Natural killer cell treated with Interleukin-12 subunit alpha and Interleukin-12 subunit beta and Interleukin-15 and Interleukin-18, amount 100 ng/mL, for 72 hours (primary cell): ENCODE measurements at regions not wholly inside any gene's neighbourhood (a gene's known extent, or its start where the extent isn't known, plus 50 kb on each side); places are given as distances from the start of the nearest gene placed in this dataset.

ENCODE experiments used
- ATAC-seq, 2 donors: fragments of 150-1000 bp; cut with Tn5 transposase in 1 of 2; sonication (Bioruptor Pico), chemical (Tn5 transposase) in 1 of 2; 2 replicates each; pipeline ENCODE4 v1.10.0; 2021
- DNase-seq: peaks from one replicate; pipeline ENCODE4 v3.0.0; 2022; ENCODE audit warnings: low spot score
- H3K27ac Mint-ChIP-seq, 2 donors: 1 replicate in 1 of 2; 2 replicates in 1 of 2; pipeline ENCODE4 v1.8.0; 2022; ENCODE audit warnings: mixed read lengths in 2 of 2, mild to moderate bottlenecking in 1 of 2, moderate library complexity in 1 of 2
- H3K27me3 Mint-ChIP-seq, 2 donors: 1 replicate in 1 of 2; 2 replicates in 1 of 2; pipeline ENCODE4 v1.8.0; 2022; ENCODE audit warnings: mixed read lengths in 2 of 2
- H3K36me3 Mint-ChIP-seq: one replicate; pipeline ENCODE4 v1.8.0; 2022; ENCODE audit warnings: mixed read lengths
- H3K4me1 Mint-ChIP-seq, 2 donors: 1 replicate in 1 of 2; 2 replicates in 1 of 2; pipeline ENCODE4 v1.8.0; 2022; ENCODE audit warnings: low read depth in 2 of 2, mixed read lengths in 2 of 2, mild to moderate bottlenecking in 1 of 2
- H3K4me3 Mint-ChIP-seq: one replicate; pipeline ENCODE4 v1.8.0; 2022; ENCODE audit warnings: mixed read lengths
- H3K9me3 Mint-ChIP-seq: 2 replicates; pipeline ENCODE4 v1.8.0; 2022; ENCODE audit warnings: mixed read lengths

GRCh38 chr1:29382851-29383745, 146.8 kb downstream of the PTPRU start:
- no peak overlapping the region for H3K4me3 Mint-ChIP-seq
- no peaks in the 10 kb centered on the region for H3K4me1 Mint-ChIP-seq
- H3K36me3 Mint-ChIP-seq, result peaks cover 14% of the 10 kb centered on the region
- H3K27ac Mint-ChIP-seq, result no peak overlapping the region
- H3K27me3 Mint-ChIP-seq, result peaks cover 38 to 48% of the 10 kb centered on the region in 2 donors
- ATAC-seq (no peak), DNase-seq (no peak)
- peaks cover 11% of the 10 kb centered on the region for H3K9me3 Mint-ChIP-seq

- Mint-ChIP-seq H3K36me3 (peaks cover 14% of the 10 kb centered on the region), H3K4me1 (no peaks in the 10 kb centered on the region), H3K27me3 (peaks cover 27 to 38% of the 10 kb centered on the region in 2 donors), H3K4me3 (no peak overlapping the region), H3K9me3 (peaks cover 11% of the 10 kb centered on the region), H3K27ac (no peak overlapping the region)
- no peak for ATAC-seq
- no peak for DNase-seq
Measured at GRCh38 chr1:29381426-29381825, 145.1 kb downstream of the PTPRU start.

GRCh38 chr1:29380532-29380931, 144.2 kb downstream of the PTPRU start:
- Mint-ChIP-seq H3K27me3 (peaks cover 25 to 47% of the 10 kb centered on the region in 2 donors), H3K36me3 (peaks cover 15% of the 10 kb centered on the region), H3K4me1 (no peaks in the 10 kb centered on the region), H3K4me3 (no peak overlapping the region), H3K9me3 (peaks cover 11% of the 10 kb centered on the region), H3K27ac (no peak overlapping the region)
- ATAC-seq (no peak), DNase-seq (no peak)

- no peak for DNase-seq
- peaks cover 27 to 56% of the 10 kb centered on the region in 2 donors for H3K27me3 Mint-ChIP-seq
Measured at GRCh38 chr1:29379443-29380073, 143.2 kb downstream of the PTPRU start.

More at GRCh38 chr1:29379443-29380073, 143.2 kb downstream of the PTPRU start:
- H3K9me3 Mint-ChIP-seq, result peaks cover 11% of the 10 kb centered on the region
- no peak for ATAC-seq
- no peak overlapping the region for H3K4me3 Mint-ChIP-seq
- H3K36me3 Mint-ChIP-seq, result peaks cover 18% of the 10 kb centered on the region
- no peaks in the 10 kb centered on the region for H3K4me1 Mint-ChIP-seq
- no peak overlapping the region for H3K27ac Mint-ChIP-seq
